B cell (primary cell): ENCODE measurements at regions not wholly inside any gene's neighbourhood (a gene's known extent, or its start where the extent isn't known, plus 50 kb on each side); places are given as distances from the start of the nearest gene placed in this dataset.

Source experiments
- CTCF ChIP-seq: fragments of 200-600 bp; IDR thresholded peaks from one replicate; pipeline ENCODE4 v1.8.0; 2022; ENCODE audit warnings: antibody characterized with exemption, mild to moderate bottlenecking
- EZH2 ChIP-seq: IDR thresholded peaks from 2 replicates; pipeline ENCODE4 v1.6.1; 2012; ENCODE audit warnings: borderline replicate concordance, low read depth, mild to moderate bottlenecking, moderate library complexity, low read length; ENCODE audit not compliant: insufficient read depth, poor library complexity, severe bottlenecking

- no peak for TF ChIP-seq EZH2
- no peak for TF ChIP-seq CTCF
Measured at GRCh38 chr9:1536522-1537170, 478.5 kb upstream of the SMARCA2 start.
